ENCODE measurements at regions not wholly inside any gene's neighbourhood (a gene's known extent, or its start where the extent isn't known, plus 50 kb on each side); places are given as distances from the start of the nearest gene placed in this dataset.
"Not testable (repeated sequence)": the region's sequence is repeated elsewhere in the genome, so short reads cannot be mapped to it uniquely, and the experiment has no call there.

- no peaks in the 10 kb centered on the region for H3K4me1 ChIP-seq (ENCODE audit: low read depth)
- intact Hi-C loops (cut with DNase I, micrococcal nuclease), result no loop called here
Measured at GRCh38 chr18:10149768-10150556, 236.1 kb downstream of the VAPA start.

GRCh38 chr18:10150576-10150975, 236.8 kb downstream of the VAPA start:
- H3K4me3 ChIP-seq; H3K9me3 ChIP-seq; ATAC-seq; H3K4me1 ChIP-seq (ENCODE audit: low read depth); H3K36me3 ChIP-seq (ENCODE audit: low read depth); intact Hi-C loops (cut with DNase I, micrococcal nuclease); DNase-seq: not testable (repeated sequence)

More at GRCh38 chr18:10149768-10150556, 236.1 kb downstream of the VAPA start:
- no peak overlapping the region for H3K4me3 ChIP-seq
- no peaks in the 10 kb centered on the region for H3K36me3 ChIP-seq (ENCODE audit: low read depth)
- TF ChIP-seq, protein P1, sequence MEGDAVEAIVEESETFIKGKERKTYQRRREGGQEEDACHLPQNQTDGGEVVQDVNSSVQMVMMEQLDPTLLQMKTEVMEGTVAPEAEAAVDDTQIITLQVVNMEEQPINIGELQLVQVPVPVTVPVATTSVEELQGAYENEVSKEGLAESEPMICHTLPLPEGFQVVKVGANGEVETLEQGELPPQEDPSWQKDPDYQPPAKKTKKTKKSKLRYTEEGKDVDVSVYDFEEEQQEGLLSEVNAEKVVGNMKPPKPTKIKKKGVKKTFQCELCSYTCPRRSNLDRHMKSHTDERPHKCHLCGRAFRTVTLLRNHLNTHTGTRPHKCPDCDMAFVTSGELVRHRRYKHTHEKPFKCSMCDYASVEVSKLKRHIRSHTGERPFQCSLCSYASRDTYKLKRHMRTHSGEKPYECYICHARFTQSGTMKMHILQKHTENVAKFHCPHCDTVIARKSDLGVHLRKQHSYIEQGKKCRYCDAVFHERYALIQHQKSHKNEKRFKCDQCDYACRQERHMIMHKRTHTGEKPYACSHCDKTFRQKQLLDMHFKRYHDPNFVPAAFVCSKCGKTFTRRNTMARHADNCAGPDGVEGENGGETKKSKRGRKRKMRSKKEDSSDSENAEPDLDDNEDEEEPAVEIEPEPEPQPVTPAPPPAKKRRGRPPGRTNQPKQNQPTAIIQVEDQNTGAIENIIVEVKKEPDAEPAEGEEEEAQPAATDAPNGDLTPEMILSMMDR (IDR thresholded peaks at IDR 0.05), result no peak
- no peak for DNase-seq
- no peak for ATAC-seq
- H3K9me3 ChIP-seq, result no peaks in the 10 kb centered on the region

DNA sequence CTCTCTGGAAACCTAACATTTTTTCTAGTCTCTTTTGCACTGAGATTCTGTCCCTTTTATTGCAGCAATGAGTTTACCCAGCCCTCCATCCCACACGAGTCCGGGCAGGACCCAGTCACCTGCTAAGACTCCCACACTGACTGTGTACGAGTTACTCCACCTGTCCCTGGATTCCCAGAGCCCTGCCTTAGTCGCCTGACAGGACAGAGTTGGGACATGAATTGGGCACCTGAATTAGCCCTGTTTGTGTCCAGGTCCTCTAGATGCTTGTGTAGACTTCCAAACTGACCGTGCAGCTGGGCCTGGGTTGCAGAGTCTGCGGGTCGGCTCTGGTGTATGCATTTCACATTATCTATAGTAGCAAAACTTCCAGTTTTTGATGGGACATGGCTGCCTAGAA, 238.7 kb downstream of the VAPA start:
- intact Hi-C loops (cut with DNase I, micrococcal nuclease), result no loop called here
- TF ChIP-seq, protein P1 (IDR thresholded peaks at IDR 0.05), result no peak
- no peaks in the 10 kb centered on the region for H3K9me3 ChIP-seq
- no peaks in the 10 kb centered on the region for H3K36me3 ChIP-seq (ENCODE audit: low read depth)
- no peak for ATAC-seq
- no peaks in the 10 kb centered on the region for H3K4me1 ChIP-seq (ENCODE audit: low read depth)
- DNase-seq, result no peak
- H3K4me3 ChIP-seq, result no peak overlapping the region

GRCh38 chr18:10153924-10154752, 240.3 kb downstream of the VAPA start:
- Histone ChIP-seq H3K36me3 (ENCODE audit: low read depth) (no peaks in the 10 kb centered on the region), H3K9me3 (no peaks in the 10 kb centered on the region), H3K4me1 (ENCODE audit: low read depth) (no peaks in the 10 kb centered on the region), H3K4me3 (no peak overlapping the region)
- no peak for DNase-seq
- intact Hi-C loops (cut with DNase I, micrococcal nuclease), result no loop called here
- ATAC-seq, result no peak
- TF ChIP-seq, protein P1 (IDR thresholded peaks at IDR 0.05), result no peak

GRCh38 chr18:10157706-10158105, 243.9 kb downstream of the VAPA start:
- Histone ChIP-seq H3K9me3 (no peaks in the 10 kb centered on the region), H3K36me3 (ENCODE audit: low read depth) (no peaks in the 10 kb centered on the region), H3K4me1 (ENCODE audit: low read depth) (no peaks in the 10 kb centered on the region), H3K4me3 (no peak overlapping the region)
- intact Hi-C loops (cut with DNase I, micrococcal nuclease), result no loop called here
- no peak for DNase-seq
- no peak for ATAC-seq
- TF ChIP-seq, protein P1 (IDR thresholded peaks at IDR 0.05), result no peak

DNA sequence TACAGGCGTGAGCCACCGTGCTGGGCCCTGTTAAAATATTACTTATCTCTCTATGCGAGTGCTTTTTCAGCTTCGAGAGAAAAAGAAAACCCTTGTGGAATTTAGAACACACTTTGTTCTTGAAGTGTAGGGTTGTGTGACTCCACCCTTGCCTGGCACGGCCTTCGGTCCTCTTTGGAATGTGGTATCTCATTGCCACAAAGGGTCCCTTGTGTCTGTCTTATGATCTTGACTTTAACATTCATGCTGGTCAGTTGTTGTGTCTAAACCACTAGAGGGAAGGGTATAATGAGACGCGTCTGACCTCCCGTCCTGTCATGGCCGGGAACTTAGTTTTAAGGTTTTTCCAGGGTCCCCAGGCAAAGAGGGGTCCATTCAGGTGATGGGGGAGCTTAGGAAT, 246.4 kb downstream of the VAPA start:
- H3K36me3 ChIP-seq (ENCODE audit: low read depth), result no peaks in the 10 kb centered on the region
- no peaks in the 10 kb centered on the region for H3K9me3 ChIP-seq
- ATAC-seq (no peak), DNase-seq (no peak)
- no peak overlapping the region for H3K4me3 ChIP-seq
- TF ChIP-seq, protein P1 (IDR thresholded peaks at IDR 0.05), result no peak
- intact Hi-C loops (cut with DNase I, micrococcal nuclease), result no loop called here
- no peaks in the 10 kb centered on the region for H3K4me1 ChIP-seq (ENCODE audit: low read depth)
